HG03378 (cell line): ENCODE measurements at regions not wholly inside any gene's neighbourhood (a gene's known extent, or its start where the extent isn't known, plus 50 kb on each side); places are given as distances from the start of the nearest gene placed in this dataset.
"Not testable (repeated sequence)": the region's sequence is repeated elsewhere in the genome, so short reads cannot be mapped to it uniquely, and the experiment has no call there.

Experiments
- ATAC-seq: cut with Tn5 transposase; IDR thresholded peaks from one replicate; pipeline ENCODE4 v1.9.1; 2021; ENCODE audit warnings: mild to moderate bottlenecking, moderate library complexity; ENCODE audit not compliant: unreplicated experiment

GRCh38 chr4:186775902-186776301, 52.2 kb upstream of the FAT1 start:
- ATAC-seq: no peak

- ATAC-seq: no peak
These were observed 54.5 kb upstream of the FAT1 start for GRCh38 chr4:186778134-186778533.

- ATAC-seq: no peak
These were observed 56.8 kb upstream of the FAT1 start for GRCh38 chr4:186780291-186781031.

DNA sequence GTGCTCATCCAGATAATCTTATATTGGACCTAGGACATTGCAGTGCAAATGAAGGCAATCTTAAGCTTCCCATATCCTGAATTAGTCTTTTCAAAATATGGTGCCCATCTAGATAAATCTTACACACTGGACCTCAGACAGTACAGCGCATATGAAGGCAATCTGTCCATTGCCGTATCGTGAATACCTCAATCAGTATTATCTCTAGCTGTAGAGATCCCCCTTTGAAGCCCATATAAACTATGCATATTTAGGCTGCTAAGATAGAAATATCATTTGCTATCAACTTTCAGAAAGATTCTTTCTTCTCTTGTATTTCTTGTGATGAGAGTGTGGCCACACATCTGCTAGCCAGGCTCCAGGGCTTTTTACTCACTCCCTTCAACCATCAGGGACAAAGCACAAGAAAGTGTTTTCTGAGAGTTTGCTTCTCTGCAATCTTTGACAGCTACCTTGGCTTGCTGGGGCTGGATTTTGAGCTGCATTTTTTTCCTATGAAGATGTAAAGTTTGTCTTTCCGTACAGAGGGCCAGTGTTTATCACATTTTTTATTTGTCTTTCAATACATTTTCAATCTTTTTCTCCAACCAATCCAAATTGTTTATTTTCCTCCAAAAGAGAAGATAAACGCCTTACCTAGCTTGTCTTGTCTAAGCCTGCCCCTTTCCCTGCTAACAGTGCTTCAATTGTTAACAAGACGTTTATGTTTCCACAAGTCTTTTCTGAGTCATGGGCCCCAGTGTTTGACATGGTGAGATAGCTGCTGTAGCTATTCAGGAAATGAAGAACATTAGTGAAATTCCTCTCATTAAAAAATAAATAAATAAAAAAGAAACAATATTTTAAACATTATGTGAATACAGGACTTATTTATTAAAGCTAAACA, 57.6 kb upstream of the FAT1 start:
- ATAC-seq: no peak

GRCh38 chr4:186782302-186782701, 58.6 kb upstream of the FAT1 start:
- no peak for ATAC-seq

DNA sequence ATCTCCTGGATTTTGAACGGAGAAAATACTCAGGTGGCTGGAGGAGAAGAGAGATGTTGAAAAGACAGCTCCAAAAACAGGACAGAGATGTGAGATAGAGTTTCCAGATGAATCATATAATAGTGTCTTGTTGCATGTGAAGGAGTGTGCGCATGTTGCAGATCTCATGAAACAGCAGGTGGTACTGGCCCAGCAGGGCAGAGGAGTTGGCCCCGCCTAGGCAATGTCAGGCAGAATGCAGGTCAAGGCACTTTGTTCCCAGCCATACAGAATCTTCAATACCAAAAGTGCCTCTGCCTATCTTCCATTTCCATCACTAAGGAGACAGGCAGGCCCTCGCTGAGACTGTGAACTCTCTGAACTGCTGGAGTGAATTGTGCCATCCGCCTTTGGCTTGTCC, 63.9 kb upstream of the FAT1 start:
- ATAC-seq: no peak

GRCh38 chr4:186789651-186790050, 66.0 kb upstream of the FAT1 start:
- no peak for ATAC-seq

- ATAC-seq: no peak
These were observed 67.0 kb upstream of the FAT1 start for GRCh38 chr4:186790630-186791029.

- no peak for ATAC-seq
These were observed 69.2 kb upstream of the FAT1 start for GRCh38 chr4:186792728-186793366.

- ATAC-seq: no peak
These were observed 75.4 kb upstream of the FAT1 start for GRCh38 chr4:186798951-186799659.

DNA sequence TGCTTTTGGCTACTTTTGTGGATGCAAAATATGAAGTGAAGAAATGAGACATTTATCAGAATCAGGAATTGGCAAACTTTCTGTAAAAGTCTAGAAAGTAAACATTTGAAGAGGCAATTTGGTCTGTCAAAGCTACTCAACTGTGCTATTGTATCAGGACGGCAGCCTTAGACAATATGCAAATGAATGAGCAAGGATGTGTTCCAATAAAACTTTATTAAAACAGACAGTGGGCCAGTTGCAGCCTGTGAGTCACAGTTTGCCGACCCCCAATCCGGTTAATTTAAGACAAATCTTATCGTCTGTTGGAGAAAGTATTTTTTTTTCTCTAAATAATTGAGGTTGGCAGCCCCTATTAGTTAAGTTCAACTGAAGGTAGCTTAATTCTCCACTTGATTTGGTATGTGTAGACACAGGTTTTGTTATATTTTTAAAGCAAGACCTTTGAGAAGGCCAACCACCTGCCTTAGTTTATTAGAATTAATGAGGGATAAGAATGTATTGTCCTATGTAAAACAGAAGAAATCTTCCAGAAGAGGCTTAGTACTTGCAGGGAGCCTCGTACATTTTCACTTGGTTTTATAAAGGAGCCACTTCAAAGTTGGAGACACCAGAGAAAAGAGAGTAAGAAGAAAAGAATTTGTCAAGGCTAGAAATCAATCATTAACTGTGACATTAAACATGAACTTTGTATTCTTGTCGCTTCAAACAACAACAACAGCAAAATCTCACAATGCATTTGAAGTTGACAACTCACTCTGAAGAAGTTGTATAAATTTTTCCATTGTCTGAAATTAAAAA, 81.6 kb upstream of the FAT1 start:
- no peak for ATAC-seq

GRCh38 chr4:186805917-186806316, 82.3 kb upstream of the FAT1 start:
- ATAC-seq: not testable (repeated sequence)

GRCh38 chr4:186806679-186807421, 83.2 kb upstream of the FAT1 start:
- ATAC-seq: no peak

GRCh38 chr4:186807808-186808629, 84.4 kb upstream of the FAT1 start:
- no peak for ATAC-seq

- no peak for ATAC-seq
These were observed 85.0 kb upstream of the FAT1 start for GRCh38 chr4:186808630-186809018.

GRCh38 chr4:186809070-186809469, 85.4 kb upstream of the FAT1 start:
- ATAC-seq: no peak

DNA sequence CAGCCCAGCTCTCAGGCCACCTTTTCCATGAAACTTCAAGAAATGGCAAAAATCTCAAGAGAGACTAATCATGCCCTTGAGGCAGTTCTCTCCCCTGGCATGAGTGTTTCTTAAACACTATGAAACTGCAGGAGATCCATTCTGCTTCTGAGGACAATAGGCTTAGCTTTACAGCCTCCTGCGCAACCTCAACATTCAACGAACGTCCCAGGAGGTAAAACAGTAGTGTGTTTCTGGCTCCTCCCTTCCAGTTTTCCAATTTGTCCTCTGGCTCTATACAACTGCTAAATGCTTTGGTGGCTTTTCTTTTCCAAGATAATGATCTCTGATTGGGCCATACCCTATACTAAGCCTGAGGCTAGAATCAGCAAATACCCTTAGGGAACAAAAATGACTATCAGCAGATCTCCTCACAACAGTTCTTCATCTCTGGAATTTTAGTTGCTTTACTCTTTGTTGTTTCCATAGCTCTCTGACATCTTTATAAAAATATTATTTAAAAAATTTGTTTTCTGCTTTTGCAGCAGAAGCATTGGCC, 87.0 kb upstream of the FAT1 start:
- ATAC-seq: no peak

DNA sequence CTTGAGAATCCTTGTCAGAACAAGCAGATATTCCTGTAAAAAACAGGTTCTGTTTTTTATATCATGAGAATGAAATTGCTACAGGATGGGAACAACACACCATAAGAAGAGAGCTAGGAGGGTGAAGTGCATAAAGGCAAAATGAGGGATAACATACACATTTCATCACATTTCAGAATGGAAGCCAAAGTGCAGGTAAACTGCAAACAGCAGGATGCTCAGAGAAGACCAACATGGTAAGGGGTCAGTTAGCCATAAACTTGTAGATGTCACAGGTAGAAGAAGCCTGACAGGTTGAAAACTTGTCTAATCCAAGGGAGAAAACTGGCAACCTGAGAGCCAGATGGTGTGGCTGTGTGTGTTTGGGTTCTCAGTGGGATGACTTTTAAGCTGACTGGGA, 88.9 kb upstream of the FAT1 start:
- no peak for ATAC-seq
